ENCODE measurements at regions not wholly inside any gene's neighbourhood (a gene's known extent, or its start where the extent isn't known, plus 50 kb on each side); places are given as distances from the start of the nearest gene placed in this dataset.

- no peak overlapping the region for H3K4me3 ChIP-seq
- H3K36me3 ChIP-seq (ENCODE audit: low read depth, missing control alignments) = no peaks in the 10 kb centered on the region
- DNase-seq = no peak
- H3K27ac ChIP-seq = no peak overlapping the region
- H3K4me1 ChIP-seq = no peaks in the 10 kb centered on the region
- H3K27me3 ChIP-seq = no peaks in the 10 kb centered on the region
- TF ChIP-seq CTCF (IDR thresholded peaks at IDR 0.05) = no peak
- no peaks in the 10 kb centered on the region for H3K9me3 ChIP-seq
- intact Hi-C loops (cut with DNase I; ENCODE audit: low total_unique reads) = no loop called here
- 58 to 68% methylated on average over 5 to 9 of the region's 9 CpGs for WGBS, 2 donors
These were observed 192.5 kb downstream of the TTLL2 start for GRCh38 chr6:167517254-167517916.

GRCh38 chr6:167523426-167523825 lies 198.5 kb downstream of the TTLL2 start:
- WGBS, 2 donors = 96 to 98% methylated on average over 10 to 13 of the region's 13 CpGs
- TF ChIP-seq POLR2A (IDR thresholded peaks at IDR 0.05) = no peak
- TF ChIP-seq CTCF (IDR thresholded peaks at IDR 0.05) = no peak

GRCh38 chr6:167524261-167525111 lies 199.6 kb downstream of the TTLL2 start:
- Histone ChIP-seq H3K27me3 (no peaks in the 10 kb centered on the region), H3K36me3 (ENCODE audit: low read depth, missing control alignments) (no peaks in the 10 kb centered on the region), H3K4me3 (no peak overlapping the region), H3K27ac (no peak overlapping the region), H3K9me3 (no peaks in the 10 kb centered on the region), H3K4me1 (no peaks in the 10 kb centered on the region)
- WGBS, 2 donors = 84 to 86% methylated on average over 16 to 22 of the region's 22 CpGs
- intact Hi-C loops (cut with DNase I; ENCODE audit: low total_unique reads) = no loop called here
- TF ChIP-seq POLR2A (IDR thresholded peaks at IDR 0.05) (no peak), CTCF (IDR thresholded peaks at IDR 0.05) (no peak)
- no peak for DNase-seq

More at GRCh38 chr6:167523426-167523825, 198.5 kb downstream of the TTLL2 start:
- H3K4me1 ChIP-seq = no peaks in the 10 kb centered on the region
- no peaks in the 10 kb centered on the region for H3K36me3 ChIP-seq (ENCODE audit: low read depth, missing control alignments)
- no peaks in the 10 kb centered on the region for H3K9me3 ChIP-seq
- no peak overlapping the region for H3K27ac ChIP-seq
- intact Hi-C loops (cut with DNase I; ENCODE audit: low total_unique reads) = no loop called here
- no peak for DNase-seq
- no peak overlapping the region for H3K4me3 ChIP-seq
- H3K27me3 ChIP-seq = no peaks in the 10 kb centered on the region

- no peaks in the 10 kb centered on the region for H3K9me3 ChIP-seq
- intact Hi-C loops (cut with DNase I; ENCODE audit: low total_unique reads) = no loop called here
- no peaks in the 10 kb centered on the region for H3K27me3 ChIP-seq
- no peak for DNase-seq
- no peaks in the 10 kb centered on the region for H3K36me3 ChIP-seq (ENCODE audit: low read depth, missing control alignments)
- 93 to 96% methylated on average over 6 of the region's 6 CpGs for WGBS, 2 donors
- TF ChIP-seq POLR2A (IDR thresholded peaks at IDR 0.05) (no peak), CTCF (IDR thresholded peaks at IDR 0.05) (no peak)
- H3K4me3 ChIP-seq = no peak overlapping the region
- no peaks in the 10 kb centered on the region for H3K4me1 ChIP-seq
- no peak overlapping the region for H3K27ac ChIP-seq
These were observed 200.9 kb downstream of the TTLL2 start for GRCh38 chr6:167525774-167526173.
